GM21528 (cell line): ENCODE measurements at regions not wholly inside any gene's neighbourhood (a gene's known extent, or its start where the extent isn't known, plus 50 kb on each side); places are given as distances from the start of the nearest gene placed in this dataset.
"Not testable (repeated sequence)": the region's sequence is repeated elsewhere in the genome, so short reads cannot be mapped to it uniquely, and the experiment has no call there.

Experiments used
- ATAC-seq: cut with Tn5 transposase; IDR thresholded peaks from one replicate; pipeline ENCODE4 v1.9.1; 2021; ENCODE audit warnings: mild to moderate bottlenecking, moderate library complexity; ENCODE audit not compliant: unreplicated experiment, low FRiP score

- no peak for ATAC-seq
Measured at GRCh38 chr3:109784852-109785631, 447.7 kb upstream of the DPPA4 start.

GRCh38 chr3:109803274-109803673, 465.9 kb upstream of the DPPA4 start:
- no peak for ATAC-seq

GRCh38 chr3:109804697-109805096, 467.4 kb upstream of the DPPA4 start:
- no peak for ATAC-seq

GRCh38 chr3:109806929-109807328, 469.6 kb upstream of the DPPA4 start:
- no peak for ATAC-seq

GRCh38 chr3:109809513-109809912, 472.2 kb upstream of the DPPA4 start:
- ATAC-seq, result no peak

GRCh38 chr3:109818081-109818480, 480.7 kb upstream of the DPPA4 start:
- ATAC-seq, result no peak

- no peak for ATAC-seq
Measured at GRCh38 chr3:109819734-109820133, 482.4 kb upstream of the DPPA4 start.

- ATAC-seq, result no peak
Measured at GRCh38 chr3:109825971-109826810, 488.8 kb upstream of the DPPA4 start.

- ATAC-seq, result no peak
Measured at GRCh38 chr3:109831403-109831802, 494.1 kb upstream of the DPPA4 start.

GRCh38 chr3:109835958-109836357, 498.6 kb upstream of the DPPA4 start:
- no peak for ATAC-seq

- ATAC-seq, result no peak
Measured at GRCh38 chr3:109851854-109852253, 514.5 kb upstream of the DPPA4 start.

- ATAC-seq, result no peak
Measured at GRCh38 chr3:109852283-109852682, 514.9 kb upstream of the DPPA4 start.

- no peak for ATAC-seq
Measured at GRCh38 chr3:109853077-109853731, 515.9 kb upstream of the DPPA4 start.

GRCh38 chr3:109863701-109864100, 526.4 kb upstream of the DPPA4 start:
- no peak for ATAC-seq

- no peak for ATAC-seq
Measured at GRCh38 chr3:109864452-109864851, 527.1 kb upstream of the DPPA4 start.

- no peak for ATAC-seq
Measured at GRCh38 chr3:109869586-109869985, 532.2 kb upstream of the DPPA4 start.

GRCh38 chr3:109874896-109875708, 537.8 kb upstream of the DPPA4 start:
- ATAC-seq, result no peak

- ATAC-seq, result not testable (repeated sequence)
Measured at GRCh38 chr3:109877616-109878015, 540.3 kb upstream of the DPPA4 start.

- ATAC-seq, result no peak
Measured at GRCh38 chr3:109882144-109882543, 544.8 kb upstream of the DPPA4 start.

- ATAC-seq, result no peak
Measured at GRCh38 chr3:109887293-109887692, 549.9 kb upstream of the DPPA4 start.
